ENCODE measurements at regions not wholly inside any gene's neighbourhood (a gene's known extent, or its start where the extent isn't known, plus 50 kb on each side); places are given as distances from the start of the nearest gene placed in this dataset.

DNA sequence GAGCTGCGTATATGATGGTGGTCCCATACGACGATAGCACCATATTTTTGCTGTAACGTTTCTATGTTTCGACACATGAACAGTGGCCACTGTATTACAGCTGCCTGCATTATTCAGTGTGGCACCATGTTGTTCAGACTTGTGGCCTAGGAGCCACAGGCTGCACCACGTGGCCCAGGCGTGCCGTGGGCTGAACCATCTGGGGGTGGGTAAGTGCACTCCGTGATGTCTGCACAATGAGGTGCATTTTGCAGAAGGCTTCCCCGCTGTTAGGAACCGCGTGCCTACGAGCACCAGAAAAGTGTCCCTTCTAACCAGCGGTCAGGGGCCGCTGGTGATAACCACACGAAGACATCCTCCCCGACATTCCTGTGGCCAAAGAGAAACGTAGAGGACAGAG, 433.7 kb upstream of the MYT1L start:
- H3K36me3 ChIP-seq (ENCODE audit: insufficient read depth, low read length): no peaks in the 10 kb centered on the region
- TF ChIP-seq, protein P1, sequence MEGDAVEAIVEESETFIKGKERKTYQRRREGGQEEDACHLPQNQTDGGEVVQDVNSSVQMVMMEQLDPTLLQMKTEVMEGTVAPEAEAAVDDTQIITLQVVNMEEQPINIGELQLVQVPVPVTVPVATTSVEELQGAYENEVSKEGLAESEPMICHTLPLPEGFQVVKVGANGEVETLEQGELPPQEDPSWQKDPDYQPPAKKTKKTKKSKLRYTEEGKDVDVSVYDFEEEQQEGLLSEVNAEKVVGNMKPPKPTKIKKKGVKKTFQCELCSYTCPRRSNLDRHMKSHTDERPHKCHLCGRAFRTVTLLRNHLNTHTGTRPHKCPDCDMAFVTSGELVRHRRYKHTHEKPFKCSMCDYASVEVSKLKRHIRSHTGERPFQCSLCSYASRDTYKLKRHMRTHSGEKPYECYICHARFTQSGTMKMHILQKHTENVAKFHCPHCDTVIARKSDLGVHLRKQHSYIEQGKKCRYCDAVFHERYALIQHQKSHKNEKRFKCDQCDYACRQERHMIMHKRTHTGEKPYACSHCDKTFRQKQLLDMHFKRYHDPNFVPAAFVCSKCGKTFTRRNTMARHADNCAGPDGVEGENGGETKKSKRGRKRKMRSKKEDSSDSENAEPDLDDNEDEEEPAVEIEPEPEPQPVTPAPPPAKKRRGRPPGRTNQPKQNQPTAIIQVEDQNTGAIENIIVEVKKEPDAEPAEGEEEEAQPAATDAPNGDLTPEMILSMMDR (IDR thresholded peaks at IDR 0.05): no peak
- no peak for ATAC-seq (ENCODE audit: poor library complexity)
- ChIA-PET POLR2A (no interaction called here), CTCF (no interaction called here)
- no peak for DNase-seq
- no peaks in the 10 kb centered on the region for H3K4me1 ChIP-seq (ENCODE audit: insufficient read depth, low read length)
- H3K27me3 ChIP-seq (ENCODE audit: control insufficient read depth in 1 of 2, insufficient read depth in 2 of 2, low read length in 2 of 2): no peaks in the 10 kb centered on the region
- Mint-ChIP-seq H3K4me3 (no peak overlapping the region), H3K9me3 (no peaks in the 10 kb centered on the region), H3K4me1 (ENCODE audit: low read depth) (no peaks in the 10 kb centered on the region), H3K36me3 (ENCODE audit: low read depth) (no peaks in the 10 kb centered on the region), H3K27me3 (no peaks in the 10 kb centered on the region), H3K27ac (no peak overlapping the region)
- no peak overlapping the region for H3K4me3 ChIP-seq (ENCODE audit: low read length)
- peaks cover 0 to 27% of the 10 kb centered on the region in 2 experiments for H3K9me3 ChIP-seq (ENCODE audit: control insufficient read depth in 1 of 2, insufficient read depth in 1 of 2, low read length in 2 of 2)
- no peak overlapping the region for H3K27ac ChIP-seq (ENCODE audit: low read depth in 1 of 2, low read length in 2 of 2)
- intact Hi-C loops (cut with DNase I, micrococcal nuclease): no loop called here

DNA sequence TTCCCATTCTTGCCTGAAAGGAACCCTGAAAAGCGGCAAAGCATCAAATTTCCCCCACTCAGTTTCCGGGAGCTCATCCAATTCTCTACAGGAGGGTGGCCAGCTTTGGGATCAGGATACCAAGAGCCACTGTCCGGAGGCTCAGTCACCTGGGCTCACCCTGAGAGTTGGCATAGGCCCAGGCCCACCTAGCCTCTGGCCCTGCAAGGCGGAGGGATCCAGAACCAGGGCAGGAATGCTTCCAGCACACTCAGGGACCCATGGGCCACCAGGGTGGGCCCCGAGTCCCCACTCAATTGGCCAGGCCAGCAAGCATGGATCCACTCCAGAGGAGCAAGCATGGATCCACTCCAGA, 432.9 kb upstream of the MYT1L start:
- intact Hi-C loops (cut with DNase I, micrococcal nuclease): no loop called here
- no peak overlapping the region for H3K27ac ChIP-seq (ENCODE audit: low read depth in 1 of 2, low read length in 2 of 2)
- no peaks in the 10 kb centered on the region for H3K27me3 Mint-ChIP-seq
- no peaks in the 10 kb centered on the region for H3K36me3 Mint-ChIP-seq (ENCODE audit: low read depth)
- no peak overlapping the region for H3K27ac Mint-ChIP-seq
- H3K9me3 ChIP-seq (ENCODE audit: control insufficient read depth in 1 of 2, insufficient read depth in 1 of 2, low read length in 2 of 2): peaks cover 0 to 27% of the 10 kb centered on the region in 2 experiments
- no peaks in the 10 kb centered on the region for H3K27me3 ChIP-seq (ENCODE audit: control insufficient read depth in 1 of 2, insufficient read depth in 2 of 2, low read length in 2 of 2)
- DNase-seq (peak in 1 of 14 experiments; percentile 28), ATAC-seq (ENCODE audit: poor library complexity) (no peak)
- TF ChIP-seq, protein P1 (IDR thresholded peaks at IDR 0.05): no peak
- ChIA-PET POLR2A (no interaction called here), CTCF (no interaction called here)
- H3K4me3 ChIP-seq (ENCODE audit: low read length): no peak overlapping the region
- no peaks in the 10 kb centered on the region for H3K4me1 ChIP-seq (ENCODE audit: insufficient read depth, low read length)
- no peak overlapping the region for H3K4me3 Mint-ChIP-seq
- H3K36me3 ChIP-seq (ENCODE audit: insufficient read depth, low read length): no peaks in the 10 kb centered on the region
- no peaks in the 10 kb centered on the region for H3K9me3 Mint-ChIP-seq
- H3K4me1 Mint-ChIP-seq (ENCODE audit: low read depth): no peaks in the 10 kb centered on the region

DNA sequence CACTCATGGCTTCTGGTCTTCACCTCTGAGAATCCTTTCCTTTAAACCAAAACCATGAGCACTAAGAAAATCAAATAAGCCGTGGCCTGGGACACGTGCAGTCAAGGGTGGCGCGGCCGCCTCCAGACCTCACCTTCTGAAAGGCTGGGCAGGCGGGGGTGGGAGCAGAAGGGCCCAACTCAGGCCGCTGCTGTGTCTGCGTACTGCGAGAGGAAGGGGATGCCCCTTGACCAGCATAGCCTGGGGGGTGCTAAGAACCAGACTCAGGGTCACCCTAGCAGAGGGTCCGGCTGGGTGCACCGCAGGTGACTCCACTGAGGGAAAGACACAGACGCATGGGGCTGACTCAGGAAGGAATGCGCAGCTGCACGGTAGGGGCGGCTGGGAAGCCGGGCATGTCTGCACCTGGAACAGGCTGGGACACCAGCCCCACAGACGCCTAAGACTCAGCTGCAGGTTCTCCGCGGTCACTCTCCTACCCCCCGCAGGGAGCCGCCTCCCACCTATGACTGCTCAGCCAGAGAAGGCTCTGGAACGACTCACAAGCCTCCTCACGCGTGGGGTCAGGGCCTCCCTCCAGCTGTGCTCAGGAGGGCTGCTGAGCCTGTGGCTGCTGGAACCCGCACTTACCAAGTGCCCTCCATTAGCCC, 432.4 kb upstream of the MYT1L start:
- no peaks in the 10 kb centered on the region for H3K27me3 ChIP-seq (ENCODE audit: control insufficient read depth in 1 of 2, insufficient read depth in 2 of 2, low read length in 2 of 2)
- H3K27ac Mint-ChIP-seq: no peak overlapping the region
- TF ChIP-seq, protein P1 (IDR thresholded peaks at IDR 0.05): no peak
- CTCF ChIA-PET: no interaction called here
- no peaks in the 10 kb centered on the region for H3K9me3 Mint-ChIP-seq
- intact Hi-C loops (cut with DNase I, micrococcal nuclease): no loop called here
- H3K27me3 Mint-ChIP-seq: no peaks in the 10 kb centered on the region
- no peak overlapping the region for H3K4me3 Mint-ChIP-seq
- H3K4me3 ChIP-seq (ENCODE audit: low read length): no peak overlapping the region
- peaks cover 0 to 27% of the 10 kb centered on the region in 2 experiments for H3K9me3 ChIP-seq (ENCODE audit: control insufficient read depth in 1 of 2, insufficient read depth in 1 of 2, low read length in 2 of 2)
- no peaks in the 10 kb centered on the region for H3K36me3 Mint-ChIP-seq (ENCODE audit: low read depth)
- H3K27ac ChIP-seq (ENCODE audit: low read depth in 1 of 2, low read length in 2 of 2): no peak overlapping the region
- H3K36me3 ChIP-seq (ENCODE audit: insufficient read depth, low read length): no peaks in the 10 kb centered on the region
- POLR2A ChIA-PET: no interaction called here
- no peaks in the 10 kb centered on the region for H3K4me1 ChIP-seq (ENCODE audit: insufficient read depth, low read length)
- DNase-seq: no peak
- H3K4me1 Mint-ChIP-seq (ENCODE audit: low read depth): no peaks in the 10 kb centered on the region
- ATAC-seq (ENCODE audit: poor library complexity): no peak

Data from CD4-positive, alpha-beta T cell (primary cell).